H1 (cell line): ENCODE measurements at regions not wholly inside any gene's neighbourhood (a gene's known extent, or its start where the extent isn't known, plus 50 kb on each side); places are given as distances from the start of the nearest gene placed in this dataset.

Experiments used
- JUND ChIP-seq: IDR thresholded peaks from 2 replicates; pipeline ENCODE4 v1.6.1; 2011; ENCODE audit warnings: mild to moderate bottlenecking, improper control_type of control experiment, low read length
- KDM1A ChIP-seq: fragments of 200-600, 300-600 bp; sonication (generic); IDR thresholded peaks from 2 replicates; pipeline ENCODE4 v1.7.1; 2016; ENCODE audit warnings: mild to moderate bottlenecking, low read length, borderline replicate concordance
- TF ChIP-seq, protein P1 (sequence below): fragments of 300-600 bp; sonication (generic); IDR thresholded peaks from 2 replicates; pipeline ENCODE4 v1.7.1; 2012; ENCODE audit warnings: low read length, moderate library complexity, mild to moderate bottlenecking, inconsistent platforms; ENCODE audit not compliant: insufficient replicate concordance

DNA sequence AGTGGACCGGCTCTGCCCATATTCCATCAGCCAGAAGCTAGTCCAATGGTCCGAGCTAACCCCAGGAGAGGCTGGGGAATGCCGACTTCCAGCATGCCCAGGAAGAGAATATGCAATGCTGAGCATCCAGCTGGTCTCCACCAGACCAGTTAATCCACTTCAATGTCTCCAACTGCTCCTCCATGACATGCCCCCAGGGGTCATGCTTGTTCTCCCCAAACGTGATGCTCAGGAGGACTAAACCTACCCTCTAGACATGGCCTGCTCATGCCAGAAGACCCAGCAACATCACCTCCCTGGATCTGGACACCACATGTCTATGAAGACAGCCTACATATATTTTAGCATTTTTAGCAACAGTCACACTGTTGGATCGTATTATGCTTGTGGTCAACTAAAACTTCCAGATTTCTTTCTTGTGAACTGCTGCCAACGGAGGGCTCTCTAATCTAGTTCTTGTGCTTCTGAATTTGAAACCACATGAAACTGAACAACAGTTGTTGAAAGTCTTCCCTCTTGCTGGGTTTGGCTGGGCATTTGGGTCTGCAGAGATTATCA is 245.1 kb downstream of the SOX9 start (continued):
- TF ChIP-seq, protein P1, sequence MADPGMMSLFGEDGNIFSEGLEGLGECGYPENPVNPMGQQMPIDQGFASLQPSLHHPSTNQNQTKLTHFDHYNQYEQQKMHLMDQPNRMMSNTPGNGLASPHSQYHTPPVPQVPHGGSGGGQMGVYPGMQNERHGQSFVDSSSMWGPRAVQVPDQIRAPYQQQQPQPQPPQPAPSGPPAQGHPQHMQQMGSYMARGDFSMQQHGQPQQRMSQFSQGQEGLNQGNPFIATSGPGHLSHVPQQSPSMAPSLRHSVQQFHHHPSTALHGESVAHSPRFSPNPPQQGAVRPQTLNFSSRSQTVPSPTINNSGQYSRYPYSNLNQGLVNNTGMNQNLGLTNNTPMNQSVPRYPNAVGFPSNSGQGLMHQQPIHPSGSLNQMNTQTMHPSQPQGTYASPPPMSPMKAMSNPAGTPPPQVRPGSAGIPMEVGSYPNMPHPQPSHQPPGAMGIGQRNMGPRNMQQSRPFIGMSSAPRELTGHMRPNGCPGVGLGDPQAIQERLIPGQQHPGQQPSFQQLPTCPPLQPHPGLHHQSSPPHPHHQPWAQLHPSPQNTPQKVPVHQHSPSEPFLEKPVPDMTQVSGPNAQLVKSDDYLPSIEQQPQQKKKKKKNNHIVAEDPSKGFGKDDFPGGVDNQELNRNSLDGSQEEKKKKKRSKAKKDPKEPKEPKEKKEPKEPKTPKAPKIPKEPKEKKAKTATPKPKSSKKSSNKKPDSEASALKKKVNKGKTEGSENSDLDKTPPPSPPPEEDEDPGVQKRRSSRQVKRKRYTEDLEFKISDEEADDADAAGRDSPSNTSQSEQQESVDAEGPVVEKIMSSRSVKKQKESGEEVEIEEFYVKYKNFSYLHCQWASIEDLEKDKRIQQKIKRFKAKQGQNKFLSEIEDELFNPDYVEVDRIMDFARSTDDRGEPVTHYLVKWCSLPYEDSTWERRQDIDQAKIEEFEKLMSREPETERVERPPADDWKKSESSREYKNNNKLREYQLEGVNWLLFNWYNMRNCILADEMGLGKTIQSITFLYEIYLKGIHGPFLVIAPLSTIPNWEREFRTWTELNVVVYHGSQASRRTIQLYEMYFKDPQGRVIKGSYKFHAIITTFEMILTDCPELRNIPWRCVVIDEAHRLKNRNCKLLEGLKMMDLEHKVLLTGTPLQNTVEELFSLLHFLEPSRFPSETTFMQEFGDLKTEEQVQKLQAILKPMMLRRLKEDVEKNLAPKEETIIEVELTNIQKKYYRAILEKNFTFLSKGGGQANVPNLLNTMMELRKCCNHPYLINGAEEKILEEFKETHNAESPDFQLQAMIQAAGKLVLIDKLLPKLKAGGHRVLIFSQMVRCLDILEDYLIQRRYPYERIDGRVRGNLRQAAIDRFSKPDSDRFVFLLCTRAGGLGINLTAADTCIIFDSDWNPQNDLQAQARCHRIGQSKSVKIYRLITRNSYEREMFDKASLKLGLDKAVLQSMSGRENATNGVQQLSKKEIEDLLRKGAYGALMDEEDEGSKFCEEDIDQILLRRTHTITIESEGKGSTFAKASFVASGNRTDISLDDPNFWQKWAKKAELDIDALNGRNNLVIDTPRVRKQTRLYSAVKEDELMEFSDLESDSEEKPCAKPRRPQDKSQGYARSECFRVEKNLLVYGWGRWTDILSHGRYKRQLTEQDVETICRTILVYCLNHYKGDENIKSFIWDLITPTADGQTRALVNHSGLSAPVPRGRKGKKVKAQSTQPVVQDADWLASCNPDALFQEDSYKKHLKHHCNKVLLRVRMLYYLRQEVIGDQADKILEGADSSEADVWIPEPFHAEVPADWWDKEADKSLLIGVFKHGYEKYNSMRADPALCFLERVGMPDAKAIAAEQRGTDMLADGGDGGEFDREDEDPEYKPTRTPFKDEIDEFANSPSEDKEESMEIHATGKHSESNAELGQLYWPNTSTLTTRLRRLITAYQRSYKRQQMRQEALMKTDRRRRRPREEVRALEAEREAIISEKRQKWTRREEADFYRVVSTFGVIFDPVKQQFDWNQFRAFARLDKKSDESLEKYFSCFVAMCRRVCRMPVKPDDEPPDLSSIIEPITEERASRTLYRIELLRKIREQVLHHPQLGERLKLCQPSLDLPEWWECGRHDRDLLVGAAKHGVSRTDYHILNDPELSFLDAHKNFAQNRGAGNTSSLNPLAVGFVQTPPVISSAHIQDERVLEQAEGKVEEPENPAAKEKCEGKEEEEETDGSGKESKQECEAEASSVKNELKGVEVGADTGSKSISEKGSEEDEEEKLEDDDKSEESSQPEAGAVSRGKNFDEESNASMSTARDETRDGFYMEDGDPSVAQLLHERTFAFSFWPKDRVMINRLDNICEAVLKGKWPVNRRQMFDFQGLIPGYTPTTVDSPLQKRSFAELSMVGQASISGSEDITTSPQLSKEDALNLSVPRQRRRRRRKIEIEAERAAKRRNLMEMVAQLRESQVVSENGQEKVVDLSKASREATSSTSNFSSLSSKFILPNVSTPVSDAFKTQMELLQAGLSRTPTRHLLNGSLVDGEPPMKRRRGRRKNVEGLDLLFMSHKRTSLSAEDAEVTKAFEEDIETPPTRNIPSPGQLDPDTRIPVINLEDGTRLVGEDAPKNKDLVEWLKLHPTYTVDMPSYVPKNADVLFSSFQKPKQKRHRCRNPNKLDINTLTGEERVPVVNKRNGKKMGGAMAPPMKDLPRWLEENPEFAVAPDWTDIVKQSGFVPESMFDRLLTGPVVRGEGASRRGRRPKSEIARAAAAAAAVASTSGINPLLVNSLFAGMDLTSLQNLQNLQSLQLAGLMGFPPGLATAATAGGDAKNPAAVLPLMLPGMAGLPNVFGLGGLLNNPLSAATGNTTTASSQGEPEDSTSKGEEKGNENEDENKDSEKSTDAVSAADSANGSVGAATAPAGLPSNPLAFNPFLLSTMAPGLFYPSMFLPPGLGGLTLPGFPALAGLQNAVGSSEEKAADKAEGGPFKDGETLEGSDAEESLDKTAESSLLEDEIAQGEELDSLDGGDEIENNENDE: no peak
- no peak for TF ChIP-seq KDM1A
- TF ChIP-seq JUND: no peak
- TF ChIP-seq, all 59 proteins: peak for 2
